H1 (cell line): ENCODE measurements at regions not wholly inside any gene's neighbourhood (a gene's known extent, or its start where the extent isn't known, plus 50 kb on each side); places are given as distances from the start of the nearest gene placed in this dataset.

Experiments
- CTCF ChIA-PET: fragments of 300-600 bp; sonication (Branson Sonifier 250); formaldehyde crosslinking; loops from one replicate; lab custom pipeline; 2021; ENCODE audit not compliant: partially characterized antibody; lab: Charles Lee
- POLR2A ChIA-PET: fragments of 300-600 bp; sonication (Branson Sonifier 250); formaldehyde crosslinking; loops from one replicate; lab custom pipeline; 2021; ENCODE audit warnings: inconsistent platforms; ENCODE audit not compliant: partially characterized antibody; lab: Charles Lee
- DNase-seq, 2 experiments: peaks; one replicate each; pipeline versions ENCODE4 v3.0.0 to v3.0.0-alpha.2; 2010 to 2022; ENCODE audit warnings: low spot score in 2 of 2, low read depth in 1 of 2, mixed read lengths in 1 of 2
- FAIRE-seq: peaks from 2 replicates; lab custom pipeline; 2011; peaks lifted over from hg19 to GRCh38; lab: Jason Lieb, UNC
- H2AFZ ChIP-seq: 2 replicates; pipeline ENCODE4 v1.8.1; 2012; ENCODE audit warnings: low read length, inconsistent platforms
- H2AK5ac ChIP-seq: 2 replicates; pipeline ENCODE4 v1.6.1; 2013; ENCODE audit warnings: low read depth, low read length
- H2BK120ac ChIP-seq: replicated peaks from 2 replicates; pipeline ENCODE3; 2013; ENCODE audit warnings: low read depth, low read length, inconsistent platforms
- H2BK12ac ChIP-seq: 2 replicates; pipeline ENCODE4 v1.6.1; 2013; ENCODE audit warnings: low read depth, low read length
- H2BK15ac ChIP-seq: 2 replicates; pipeline ENCODE4 v1.6.1; 2013; ENCODE audit warnings: low read length
- H2BK20ac ChIP-seq: 2 replicates; pipeline ENCODE4 v1.6.1; 2013; ENCODE audit warnings: low read length
- H2BK5ac ChIP-seq: 2 replicates; pipeline ENCODE4 v1.6.1; 2013; ENCODE audit warnings: low read depth, low read length
- H3K14ac ChIP-seq: 2 replicates; pipeline ENCODE4 v1.6.1; 2013; ENCODE audit warnings: inconsistent platforms; ENCODE audit not compliant: insufficient read length
- H3K18ac ChIP-seq: 2 replicates; pipeline ENCODE4 v1.6.1; 2013; ENCODE audit warnings: low read length; ENCODE audit errors: extremely low read depth
- H3K23ac ChIP-seq: 2 replicates; pipeline ENCODE4 v1.6.1; 2013; ENCODE audit warnings: inconsistent platforms; ENCODE audit not compliant: insufficient read length
- H3K23me2 ChIP-seq: 2 replicates; pipeline ENCODE4 v1.6.1; 2013; ENCODE audit warnings: low read depth, low read length
- H3K27ac ChIP-seq: 2 replicates; pipeline ENCODE4 v1.6.1; 2011; ENCODE audit warnings: low read depth, low read length, inconsistent platforms
- H3K27me3 ChIP-seq, 4 experiments: replicated peaks in 1 of 4; 1 replicate in 1 of 4; 2 replicates in 3 of 4; pipeline versions ENCODE4 v1.6.1 to v1.8.1; 2011 to 2013; ENCODE audit warnings: low read length in 3 of 4, mild to moderate bottlenecking in 3 of 4, inconsistent platforms in 2 of 4, mixed read lengths in 2 of 4, moderate library complexity in 1 of 4; ENCODE audit not compliant: control insufficient read depth in 3 of 4, insufficient read depth in 3 of 4; ENCODE audit errors: extremely low read depth in 1 of 4
- H3K36me3 ChIP-seq, 4 experiments: 2 replicates each; pipeline versions ENCODE4 v1.6.1 to v1.8.1; 2011 to 2013; ENCODE audit warnings: mild to moderate bottlenecking in 4 of 4, low read length in 3 of 4, moderate library complexity in 2 of 4, control low read depth in 1 of 4, inconsistent platforms in 1 of 4; ENCODE audit not compliant: insufficient read depth in 4 of 4, control insufficient read depth in 2 of 4
- H3K4ac ChIP-seq: replicated peaks from 2 replicates; pipeline ENCODE3; 2013; ENCODE audit warnings: low read length, low read depth, mixed read lengths, inconsistent platforms; ENCODE audit not compliant: insufficient read length
- H3K4me1 ChIP-seq, 4 experiments: replicated peaks in 1 of 4; 1 replicate in 1 of 4; 2 replicates in 3 of 4; pipeline versions ENCODE4 v1.6.1 to v1.8.1; 2011 to 2013; ENCODE audit warnings: low read length in 3 of 4, inconsistent platforms in 2 of 4, mixed read lengths in 1 of 4; ENCODE audit not compliant: insufficient read depth in 4 of 4, control insufficient read depth in 3 of 4
- H3K4me2 ChIP-seq, 2 experiments: 2 replicates each; pipeline versions ENCODE4 v1.6.1 to v1.8.1; 2011 to 2013; ENCODE audit warnings: low read depth in 2 of 2, low read length in 2 of 2, control low read depth in 1 of 2, inconsistent platforms in 1 of 2, mild to moderate bottlenecking in 1 of 2; ENCODE audit not compliant: insufficient read depth in 1 of 2
- H3K4me3 ChIP-seq, 4 experiments: fragments of 200-600, 300-600 bp in 1 of 4; sonication (generic), shearing (Covaris generic), sonication (Bioruptor Twin) in 1 of 4; 2 replicates each; pipeline versions ENCODE4 v1.5.1 to v1.8.1; 2011 to 2016; ENCODE audit warnings: low read length in 4 of 4, low read depth in 3 of 4, control low read depth in 2 of 4, inconsistent platforms in 2 of 4, mild to moderate bottlenecking in 2 of 4, mixed read lengths in 1 of 4, moderate library complexity in 1 of 4; ENCODE audit not compliant: insufficient read depth in 2 of 4; ENCODE audit errors: extremely low read depth in 1 of 4
- H3K56ac ChIP-seq: replicated peaks from 2 replicates; pipeline ENCODE3; 2013; ENCODE audit warnings: low read depth, mild to moderate bottlenecking, mixed read lengths, low read length, inconsistent platforms; ENCODE audit not compliant: insufficient read length
- H3K79me1 ChIP-seq: 2 replicates; pipeline ENCODE4 v1.6.1; 2013; ENCODE audit warnings: low read depth, low read length, control low read depth
- H3K79me2 ChIP-seq, 2 experiments: 2 replicates each; pipeline versions ENCODE4 v1.6.1 to v1.8.1; 2012 to 2013; ENCODE audit warnings: low read length in 2 of 2, mild to moderate bottlenecking in 2 of 2, inconsistent platforms in 1 of 2; ENCODE audit not compliant: insufficient read depth in 2 of 2, control insufficient read depth in 1 of 2
- H3K9ac ChIP-seq, 4 experiments: replicated peaks in 1 of 4; 1 replicate in 1 of 4; 2 replicates in 3 of 4; pipeline versions ENCODE4 v1.6.1 to v1.8.1; 2011 to 2013; ENCODE audit warnings: low read depth in 3 of 4, low read length in 3 of 4, control low read depth in 2 of 4, mild to moderate bottlenecking in 2 of 4, moderate library complexity in 2 of 4, inconsistent platforms in 1 of 4; ENCODE audit errors: extremely low read depth in 1 of 4
- H3K9me3 ChIP-seq, 2 experiments: 2 replicates each; pipeline versions ENCODE4 v1.6.1 to v1.8.1; 2012 to 2013; ENCODE audit warnings: mild to moderate bottlenecking in 2 of 2, moderate library complexity in 2 of 2, control low read depth in 1 of 2, inconsistent platforms in 1 of 2, low read depth in 1 of 2, low read length in 1 of 2, mixed read lengths in 1 of 2; ENCODE audit not compliant: insufficient read depth in 2 of 2
- H4K20me1 ChIP-seq, 2 experiments: replicated peaks in 1 of 2; 2 replicates each; pipeline versions ENCODE3 to v1.8.1; 2011 to 2013; ENCODE audit warnings: inconsistent platforms in 2 of 2, low read length in 2 of 2, mild to moderate bottlenecking in 1 of 2; ENCODE audit not compliant: insufficient read depth in 2 of 2, control insufficient read depth in 1 of 2
- H4K5ac ChIP-seq: 2 replicates; pipeline ENCODE4 v1.6.1; 2013; ENCODE audit warnings: low read length, low read depth, mixed read lengths, inconsistent platforms; ENCODE audit not compliant: insufficient read length
- H4K8ac ChIP-seq: 2 replicates; pipeline ENCODE4 v1.8.0; 2013; ENCODE audit warnings: mild to moderate bottlenecking, moderate library complexity, low read length, inconsistent platforms; ENCODE audit not compliant: insufficient read depth; ENCODE audit errors: extremely low read depth
- H4K91ac ChIP-seq: replicated peaks from 2 replicates; pipeline ENCODE3; 2013; ENCODE audit warnings: low read length, mixed read lengths, inconsistent platforms; ENCODE audit not compliant: insufficient read length
- CBX8 ChIP-seq: fragments of 300-800, 300-1000 bp; sonication (generic); IDR thresholded peaks from 2 replicates; pipeline ENCODE4 v1.7.1; 2016; ENCODE audit warnings: low read depth, low read length, borderline replicate concordance
- JUN ChIP-seq: IDR thresholded peaks from 2 replicates; pipeline ENCODE4 v1.6.1; 2011; ENCODE audit warnings: low read depth, mild to moderate bottlenecking, improper control_type of control experiment, low read length
- KDM4A ChIP-seq: IDR thresholded peaks from one replicate; pipeline ENCODE4 v1.7.1; 2012; ENCODE audit warnings: low read depth, mild to moderate bottlenecking, moderate library complexity, low read length, inconsistent platforms; ENCODE audit not compliant: severe bottlenecking
- KDM5A ChIP-seq: fragments of 200-600 bp; IDR thresholded peaks from 2 replicates; pipeline ENCODE4 v1.7.1; 2012; ENCODE audit warnings: mild to moderate bottlenecking, low read length, inconsistent platforms, mixed read lengths
- WGBS, 2 experiments: shearing (Covaris generic) in 1 of 2; methylation state at CpG; one replicate each; pipeline versions ENCODE4 v1.1.6 to v1.1.7; 2013 to 2015; ENCODE audit warnings: low lambda C conversion rate in 2 of 2, mixed read lengths in 2 of 2, inconsistent platforms in 1 of 2, low coverage in 1 of 2, missing lambda C conversion rate in 1 of 2; ENCODE audit not compliant: insufficient replicate concordance in 2 of 2, insufficient coverage in 1 of 2, insufficient read length in 1 of 2; ENCODE audit errors: extremely low coverage in 1 of 2, missing lambda C conversion rate in 1 of 2; 5-methylcytosine and 5-hydroxymethylcytosine counted together

DNA sequence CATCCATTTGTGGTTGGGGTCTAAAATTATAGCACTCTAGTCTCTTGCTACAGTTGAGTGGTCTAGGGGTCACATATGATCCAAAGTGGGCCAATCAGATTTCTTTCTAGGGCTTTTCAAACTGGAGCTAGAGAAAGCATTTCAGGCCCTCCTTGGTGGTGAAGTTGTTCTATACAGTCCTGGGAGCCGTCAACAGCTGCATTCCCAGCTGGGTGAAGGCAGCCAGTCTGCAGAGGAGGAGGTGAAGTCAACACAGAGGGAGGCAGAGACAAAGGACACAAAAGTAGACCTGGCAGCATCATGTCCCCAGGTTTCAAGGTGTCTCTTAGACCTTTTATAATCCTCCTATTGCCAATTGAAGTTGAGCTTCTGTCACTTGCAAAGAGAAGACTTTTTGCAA, 518.2 kb downstream of the BNC2 start:
- ChIA-PET CTCF (interaction anchor here (0.9 to 1.3 kb wide), 2 partner anchors 8 to 12 kb away, joined by 3 to 6 read pairs; no protein-coding TSS in a partner anchor), POLR2A (no interaction called here)
- Histone ChIP-seq H3K56ac (no peak overlapping the region), H3K23ac (no peak overlapping the region), H3K23me2 (no peaks in the 10 kb centered on the region), H4K5ac (no peak overlapping the region), H3K36me3 (no peaks in the 10 kb centered on the region), H2BK15ac (no peak overlapping the region), H4K91ac (no peak overlapping the region), H3K4me2 (no peak overlapping the region), H3K4me1 (no peaks in the 10 kb centered on the region), H3K4ac (no peak overlapping the region), H2BK5ac (no peak overlapping the region), H3K4me3 (no peak overlapping the region), H3K9ac (no peak overlapping the region), H3K14ac (no peak overlapping the region), H2BK120ac (no peak overlapping the region), H3K9me3 (no peaks in the 10 kb centered on the region), H2AFZ (no peak overlapping the region), H2BK12ac (no peak overlapping the region), H2BK20ac (no peak overlapping the region), H4K20me1 (no peaks in the 10 kb centered on the region), H3K27me3 (no peaks in the 10 kb centered on the region; a peak in 3 of 7 replicates), H3K27ac (no peak overlapping the region), H3K18ac (no peak overlapping the region), H4K8ac (no peak overlapping the region), H3K79me1 (no peaks in the 10 kb centered on the region), H3K79me2 (no peaks in the 10 kb centered on the region), H2AK5ac (no peak overlapping the region)
- no peak for FAIRE-seq
- no peak for TF ChIP-seq KDM4A
- no peak for TF ChIP-seq CBX8
- no peak for TF ChIP-seq KDM5A
- no peak for TF ChIP-seq JUN
- WGBS, 2 experiments, result 95% methylated on average over 1 of the region's 1 CpG; no CpG with 5 or more reads in 1 of the 2 experiments
- DNase-seq, result no peak
